HG03432 (cell line): ENCODE measurements at regions not wholly inside any gene's neighbourhood (a gene's known extent, or its start where the extent isn't known, plus 50 kb on each side); places are given as distances from the start of the nearest gene placed in this dataset.

Experiments
- ATAC-seq: cut with Tn5 transposase; IDR thresholded peaks from one replicate; pipeline ENCODE4 v1.9.1; 2021; ENCODE audit warnings: mild to moderate bottlenecking, moderate library complexity; ENCODE audit not compliant: unreplicated experiment

GRCh38 chr10:43891241-43891640 is 242.6 kb upstream of the ZNF32 start:
- no peak for ATAC-seq

- no peak for ATAC-seq
Observed at GRCh38 chr10:43890124-43890523, 241.4 kb upstream of the ZNF32 start.

GRCh38 chr10:43888586-43888985 is 239.9 kb upstream of the ZNF32 start:
- no peak for ATAC-seq

- no peak for ATAC-seq
Observed at GRCh38 chr10:43885842-43886241, 237.2 kb upstream of the ZNF32 start.

- ATAC-seq, result no peak
Observed at GRCh38 chr10:43885252-43885651, 236.6 kb upstream of the ZNF32 start.

- no peak for ATAC-seq
Observed at GRCh38 chr10:43884501-43885105, 235.9 kb upstream of the ZNF32 start.

GRCh38 chr10:43882711-43883110 is 234.0 kb upstream of the ZNF32 start:
- ATAC-seq, result no peak

GRCh38 chr10:43881657-43882056 is 233.0 kb upstream of the ZNF32 start:
- ATAC-seq, result no peak

GRCh38 chr10:43880160-43880559 is 231.5 kb upstream of the ZNF32 start:
- ATAC-seq, result no peak

GRCh38 chr10:43879742-43880141 is 231.1 kb upstream of the ZNF32 start:
- ATAC-seq, result no peak

- ATAC-seq, result no peak
Observed at GRCh38 chr10:43879162-43879561, 230.5 kb upstream of the ZNF32 start.

GRCh38 chr10:43878386-43878785 is 229.7 kb upstream of the ZNF32 start:
- no peak for ATAC-seq

- ATAC-seq, result no peak
Observed at GRCh38 chr10:43876976-43877375, 228.3 kb upstream of the ZNF32 start.

- no peak for ATAC-seq
Observed at GRCh38 chr10:43874984-43875383, 226.3 kb upstream of the ZNF32 start.

- ATAC-seq, result no peak
Observed at GRCh38 chr10:43873717-43874116, 225.0 kb upstream of the ZNF32 start.

GRCh38 chr10:43872644-43873043 is 224.0 kb upstream of the ZNF32 start:
- no peak for ATAC-seq

GRCh38 chr10:43871545-43871944 is 222.9 kb upstream of the ZNF32 start:
- no peak for ATAC-seq

GRCh38 chr10:43870968-43871439 is 222.3 kb upstream of the ZNF32 start:
- no peak for ATAC-seq

- no peak for ATAC-seq
Observed at GRCh38 chr10:43869669-43870322, 221.1 kb upstream of the ZNF32 start.

- no peak for ATAC-seq
Observed at GRCh38 chr10:43868952-43869351, 220.3 kb upstream of the ZNF32 start.

GRCh38 chr10:43867667-43868565 is 219.2 kb upstream of the ZNF32 start:
- ATAC-seq, result no peak

- no peak for ATAC-seq
Observed at GRCh38 chr10:43867113-43867512, 218.4 kb upstream of the ZNF32 start.
